ENCODE measurements at regions not wholly inside any gene's neighbourhood (a gene's known extent, or its start where the extent isn't known, plus 50 kb on each side); places are given as distances from the start of the nearest gene placed in this dataset.

DNA sequence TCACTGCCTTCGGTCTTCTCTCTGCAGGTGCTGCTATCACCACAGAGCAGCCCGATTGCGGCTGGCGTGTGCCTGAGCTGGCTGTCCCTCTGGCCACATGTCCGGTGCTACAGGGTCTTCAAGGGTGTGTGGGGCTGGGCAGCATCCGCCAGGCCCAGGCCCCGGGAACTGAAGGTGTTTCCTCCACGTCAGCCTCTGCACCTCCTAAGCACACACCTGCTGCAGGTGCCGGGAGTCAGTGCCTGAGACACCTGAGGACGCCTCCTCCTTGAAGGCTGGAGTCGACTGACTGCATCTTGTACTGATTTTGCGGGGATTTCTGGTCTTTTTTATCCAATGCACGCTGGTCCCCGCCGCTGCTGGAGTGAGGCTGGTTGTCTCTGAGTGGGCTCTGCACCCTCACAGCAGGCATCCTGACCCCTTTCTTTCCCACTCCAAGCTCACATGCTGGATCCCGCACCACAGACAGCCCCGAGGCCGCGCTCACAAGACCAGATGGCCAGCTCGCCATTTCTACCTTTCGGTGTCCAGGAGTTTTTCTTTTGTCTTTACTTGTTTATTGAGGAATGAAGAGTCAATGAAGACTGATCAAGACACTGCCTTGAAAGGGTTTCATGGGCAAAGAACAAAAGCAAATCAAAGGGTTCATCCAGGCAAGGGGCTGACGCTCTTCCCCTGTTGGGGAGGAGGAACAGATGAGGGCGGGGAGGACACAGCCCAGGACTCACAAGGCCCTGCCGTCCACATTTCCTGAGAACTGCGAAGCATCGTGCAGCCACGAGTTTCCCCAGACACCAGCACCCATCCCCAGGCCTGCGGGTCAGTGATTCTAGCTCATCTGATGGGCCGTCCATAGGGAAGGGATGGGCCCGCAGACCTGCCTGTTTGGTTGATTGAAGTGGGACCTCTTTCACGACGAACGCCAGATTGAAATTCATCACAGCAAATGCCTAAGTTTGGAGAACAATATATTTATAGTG is 203.8 kb upstream of the SOX1 start:
- no peak for DNase-seq (ENCODE audit: low spot score)

DNA sequence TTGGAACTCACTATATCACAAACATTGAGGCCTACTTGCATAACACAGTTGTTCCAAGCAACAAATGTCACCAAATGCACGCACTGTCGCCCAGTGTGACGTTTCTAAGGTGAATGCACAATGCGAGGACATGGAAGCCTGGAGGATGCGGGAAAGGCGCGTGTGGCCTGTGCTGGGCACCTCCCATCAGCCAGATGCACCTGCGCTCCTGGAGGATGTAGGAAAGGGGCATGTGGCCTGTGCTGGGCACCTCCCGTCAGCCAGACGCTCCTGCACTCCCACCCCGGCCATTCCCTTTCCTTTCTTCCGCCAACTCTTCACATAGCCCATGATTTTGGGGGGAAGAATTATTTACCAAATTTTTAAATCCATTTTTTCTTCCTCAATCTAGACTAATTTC is 202.4 kb upstream of the SOX1 start:
- no peak for DNase-seq (ENCODE audit: low spot score)

DNA sequence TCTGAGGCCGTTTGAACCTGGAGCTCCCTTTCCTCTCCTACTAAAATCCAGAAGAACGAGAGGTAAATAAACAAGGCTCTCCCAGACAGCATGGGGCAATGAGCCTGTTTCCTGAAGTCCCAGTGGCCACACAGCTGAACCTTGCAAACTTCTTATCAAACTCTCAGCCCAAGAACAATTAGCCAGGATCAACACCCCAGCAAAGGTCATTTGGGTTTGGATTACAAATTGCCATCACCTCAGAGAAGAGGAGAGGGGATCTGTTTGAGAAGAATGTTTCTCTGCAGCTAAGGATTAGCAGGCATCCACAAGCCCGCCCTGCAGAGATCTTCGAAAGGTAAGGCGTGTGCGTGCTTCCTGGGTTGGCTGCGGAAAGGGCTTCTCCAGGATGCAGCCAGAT is 201.9 kb upstream of the SOX1 start:
- DNase-seq (ENCODE audit: low spot score) = no peak

DNA sequence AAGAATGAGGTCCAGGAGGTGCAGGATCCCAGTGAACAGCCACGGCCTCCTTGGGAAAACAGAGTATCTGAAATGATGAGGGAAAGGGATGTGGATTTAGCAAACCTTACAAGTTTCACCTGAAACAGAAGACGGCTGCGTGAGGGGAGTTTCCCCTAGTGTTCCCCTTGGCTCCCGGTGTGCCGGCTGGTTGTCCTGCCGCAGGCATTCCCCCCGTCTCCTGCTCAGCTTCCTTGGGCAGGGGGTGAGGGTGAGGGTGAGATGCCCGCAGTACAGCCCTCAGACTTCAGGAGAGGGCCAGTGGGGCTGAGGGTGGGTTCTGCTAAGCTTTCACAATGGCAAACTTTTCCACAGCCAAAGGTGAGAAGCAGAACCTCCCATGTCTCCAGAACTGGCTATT is 201.1 kb upstream of the SOX1 start:
- no peak for DNase-seq (ENCODE audit: low spot score)

DNA sequence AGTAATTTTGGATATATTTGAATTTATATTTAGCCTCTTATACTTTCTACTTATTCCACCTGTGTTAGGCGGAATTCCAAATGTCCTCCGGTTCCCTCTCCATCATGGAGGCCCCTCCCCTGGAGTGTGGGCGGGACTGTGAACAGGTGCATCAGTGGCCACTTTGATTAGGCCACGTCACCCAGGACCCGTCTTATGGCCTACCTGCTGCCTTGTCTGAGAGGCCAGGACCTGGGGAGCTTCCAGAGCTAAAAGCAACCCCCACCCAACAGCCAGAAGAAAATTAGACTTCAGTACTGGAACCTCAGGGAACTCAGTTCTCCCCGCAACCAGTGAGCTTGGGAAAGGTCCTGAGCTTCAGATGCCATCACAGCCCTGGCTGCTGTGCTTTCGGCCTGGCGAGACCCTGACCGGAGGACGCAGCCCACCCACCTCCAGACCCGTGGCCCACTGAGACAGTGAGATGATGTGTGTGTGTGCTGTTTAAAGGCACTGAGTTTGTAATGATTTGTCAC is 200.2 kb upstream of the SOX1 start:
- DNase-seq (ENCODE audit: low spot score) = no peak

DNA sequence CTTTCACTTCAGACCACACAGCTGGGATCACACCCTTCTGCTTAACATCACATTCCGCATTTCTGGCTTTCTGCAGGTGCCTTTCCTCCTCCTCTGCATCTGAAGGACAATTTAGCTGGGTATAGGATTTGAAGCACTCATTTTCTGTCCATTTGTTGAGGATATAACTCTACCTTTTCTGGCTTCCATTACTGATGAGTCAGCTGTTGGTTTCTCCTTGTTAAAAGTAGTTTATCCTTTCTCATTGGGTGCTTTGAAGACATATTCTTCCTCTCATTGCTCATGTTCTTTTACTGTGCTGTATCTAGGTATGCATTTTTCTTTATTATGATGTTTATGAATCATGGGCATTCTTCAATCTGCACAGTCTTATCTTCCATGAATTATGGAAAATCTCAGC is 199.3 kb upstream of the SOX1 start:
- no peak for DNase-seq (ENCODE audit: low spot score)

DNA sequence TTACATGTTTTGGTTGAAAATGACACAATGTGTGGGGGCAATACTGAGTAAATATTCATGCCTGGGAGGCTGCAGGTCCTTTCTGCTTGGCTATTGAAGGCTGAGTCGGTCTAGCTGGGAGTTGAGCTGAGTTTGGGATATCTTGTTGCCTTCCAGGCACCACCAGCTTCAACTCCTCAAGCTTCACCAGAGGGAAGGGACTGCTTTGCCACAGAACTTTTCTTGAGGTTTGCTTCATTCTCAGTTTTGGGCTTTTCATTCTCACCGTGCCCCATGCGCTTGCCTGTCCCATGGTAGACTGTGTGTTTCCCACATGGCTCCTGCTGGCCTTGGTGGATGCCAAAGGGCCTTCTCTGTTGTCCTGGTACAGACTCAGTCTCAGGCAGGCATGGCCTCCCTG is 198.2 kb upstream of the SOX1 start:
- no peak for DNase-seq (ENCODE audit: low spot score)

DNA sequence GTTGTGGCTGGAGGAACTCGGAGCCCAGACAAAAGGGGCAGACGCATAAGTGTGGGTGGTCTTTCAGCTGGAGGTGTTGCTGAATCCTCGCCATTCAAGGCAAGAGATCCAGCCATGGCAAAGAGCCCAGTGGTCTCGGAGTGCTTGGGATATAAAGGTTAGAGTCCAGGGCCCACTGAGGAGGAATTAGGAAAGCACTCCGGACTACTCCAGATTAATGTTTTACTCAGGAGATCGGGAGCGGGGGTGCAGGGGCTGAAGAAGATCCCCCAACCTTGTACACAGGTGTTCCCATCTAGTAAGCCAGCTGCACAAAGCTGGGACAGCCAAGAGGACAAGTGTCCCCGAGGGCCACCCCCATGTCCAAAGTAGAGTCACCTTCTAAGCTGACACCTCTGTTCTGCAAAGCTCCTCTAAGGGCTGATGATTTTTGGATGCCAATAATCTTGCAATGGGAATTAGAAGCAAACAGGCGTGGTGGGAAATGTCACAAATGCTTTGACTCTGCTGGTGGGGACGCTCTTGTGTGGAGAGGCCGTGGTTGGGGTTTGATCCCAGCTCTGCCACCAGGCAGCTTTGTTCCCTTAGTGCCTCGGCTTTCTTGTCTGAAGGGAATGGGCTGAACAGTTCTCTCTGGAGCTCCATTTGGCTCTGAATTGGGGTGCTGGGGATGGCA is 194.3 kb upstream of the SOX1 start:
- no peak for DNase-seq (ENCODE audit: low spot score)

DNA sequence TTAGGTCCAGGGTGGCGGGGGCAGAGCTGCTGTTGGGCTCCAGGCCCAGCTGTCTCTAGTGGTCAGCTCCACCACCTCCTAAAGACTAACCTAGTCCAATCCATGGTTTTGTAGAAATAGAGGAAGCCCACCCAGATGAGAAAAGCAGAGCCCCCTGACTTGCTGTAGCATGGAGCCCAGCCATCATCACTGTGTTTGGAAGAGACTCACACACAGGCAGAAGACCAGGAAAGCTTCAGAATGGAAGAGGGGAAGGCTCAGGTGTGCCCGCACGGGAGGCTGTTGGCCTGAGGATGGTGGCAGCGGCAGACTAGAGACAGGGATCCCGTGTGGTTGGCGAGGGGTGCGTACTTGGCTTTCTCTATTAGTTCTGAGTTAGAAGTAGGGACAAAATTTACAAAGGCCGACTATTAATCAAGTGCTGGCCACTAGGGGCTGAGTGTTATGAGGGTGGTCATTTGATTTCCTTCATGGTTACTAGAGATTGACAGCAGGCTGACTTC is 193.2 kb upstream of the SOX1 start:
- DNase-seq (ENCODE audit: low spot score) = no peak

DNA sequence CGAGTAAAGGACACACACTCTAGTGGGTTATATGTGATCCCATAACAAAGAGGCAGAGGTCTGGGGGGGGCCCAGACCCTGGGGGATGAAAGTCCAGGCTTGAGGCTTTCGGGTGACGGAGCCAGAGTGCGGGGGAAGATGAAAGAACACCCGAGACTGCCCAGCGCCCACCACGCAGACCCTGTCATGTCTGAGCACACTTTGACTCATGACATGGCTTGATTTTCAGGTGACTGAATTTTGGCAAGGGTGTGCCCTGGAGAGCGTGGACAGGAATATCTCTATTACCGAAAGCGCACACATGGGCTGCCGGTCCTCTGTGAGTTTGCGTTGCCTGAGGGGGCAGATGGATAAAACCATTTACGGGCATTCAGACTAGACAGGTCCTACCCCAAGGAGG is 192.0 kb upstream of the SOX1 start:
- DNase-seq (ENCODE audit: low spot score) = no peak

DNA sequence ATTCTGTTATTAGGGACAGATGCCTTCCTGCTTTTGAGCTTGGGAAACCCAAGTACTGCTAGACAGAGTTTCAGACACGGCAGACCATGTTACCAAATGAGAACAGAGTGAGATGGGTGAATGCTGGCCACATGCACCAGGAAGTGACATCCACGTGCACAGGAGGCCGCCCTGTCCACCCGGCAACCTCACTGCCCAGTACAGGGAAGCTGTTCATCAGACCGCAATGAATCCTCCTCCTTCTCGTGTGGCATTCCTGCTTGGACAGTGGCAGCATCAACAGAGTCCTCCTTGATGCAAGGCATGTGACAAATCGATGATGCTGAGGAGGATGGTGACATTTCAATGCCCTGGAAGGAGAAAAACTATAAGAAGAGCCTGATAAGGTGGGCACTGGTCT is 191.0 kb upstream of the SOX1 start:
- DNase-seq (ENCODE audit: low spot score) = no peak

DNA sequence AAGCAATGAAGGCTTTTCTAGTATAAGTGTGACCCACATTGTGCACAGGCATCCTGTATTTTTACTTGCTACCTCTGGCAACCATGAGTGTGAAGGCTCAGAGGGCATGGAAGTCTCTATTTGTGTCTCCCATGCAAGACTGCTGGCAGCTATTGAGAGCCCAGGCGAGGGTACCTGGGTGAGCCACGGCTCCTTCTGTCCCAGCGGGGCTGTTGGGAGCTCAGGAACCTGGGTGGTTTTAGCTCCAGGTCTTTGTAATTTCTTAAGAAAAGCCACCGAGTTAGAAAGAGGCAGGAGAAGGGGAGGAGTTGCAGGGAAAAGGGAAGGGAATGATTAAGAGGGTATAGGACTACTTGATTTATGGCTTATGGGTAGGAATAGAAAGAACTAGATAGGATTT is 190.4 kb upstream of the SOX1 start:
- no peak for DNase-seq (ENCODE audit: low spot score)

DNA sequence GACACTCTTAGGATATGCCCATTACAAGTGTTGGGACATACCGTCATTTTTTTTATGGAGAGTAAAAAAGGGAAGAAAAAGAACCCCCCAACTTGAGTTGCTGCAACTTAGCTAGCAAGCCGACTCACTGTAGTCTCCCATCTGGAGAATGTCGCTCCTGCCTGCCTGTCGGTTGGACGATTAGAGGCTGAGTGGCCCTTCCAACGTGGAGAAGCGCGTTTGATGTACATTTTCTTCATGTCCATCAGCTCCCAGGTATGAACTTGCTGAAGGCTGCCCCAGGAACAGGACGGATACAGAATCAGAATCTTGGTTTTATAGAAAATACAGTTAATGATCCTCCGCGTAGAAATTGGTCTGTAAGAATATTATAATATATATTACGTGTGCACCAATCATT is 189.0 kb upstream of the SOX1 start:
- no peak for DNase-seq (ENCODE audit: low spot score)

DNA sequence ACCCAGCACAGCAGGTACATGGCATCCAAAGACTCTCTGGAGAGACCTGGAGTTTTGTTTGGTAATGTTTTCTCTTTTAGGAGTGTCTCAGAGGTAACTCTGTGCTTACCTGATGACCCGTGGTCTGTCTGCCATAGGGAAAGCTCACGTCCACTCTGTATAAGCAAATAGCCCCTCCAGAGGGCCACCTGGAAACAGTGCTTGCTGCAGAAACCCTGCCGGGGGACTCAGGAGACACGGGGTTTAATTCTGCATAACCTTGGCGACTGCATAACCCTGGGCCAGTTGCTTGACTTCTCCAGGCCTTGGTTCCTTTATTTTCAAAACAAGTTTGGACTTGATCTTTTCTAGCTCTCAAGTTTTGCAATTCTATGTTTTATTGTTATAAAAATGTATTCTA is 187.2 kb upstream of the SOX1 start:
- no peak for DNase-seq (ENCODE audit: low spot score)

DNA sequence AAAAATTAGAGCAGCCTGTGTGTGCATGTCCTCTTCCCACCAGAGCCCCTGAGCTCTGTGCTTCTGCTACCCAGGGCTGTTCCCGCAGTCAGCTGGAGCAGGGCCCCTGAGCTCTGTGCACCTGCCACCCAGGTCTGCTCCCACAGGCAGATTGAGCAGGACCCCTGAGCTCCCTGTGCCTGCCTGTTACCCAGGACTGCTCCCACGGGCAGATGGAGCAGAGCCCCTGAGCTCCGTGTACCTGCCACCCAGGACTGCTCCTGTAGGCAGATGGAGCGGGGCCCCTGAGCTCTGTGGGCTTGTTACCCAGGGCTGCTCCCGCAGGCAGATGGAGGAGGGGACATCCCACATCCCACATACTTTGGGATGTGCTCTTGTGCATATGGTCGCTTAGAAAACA is 186.8 kb upstream of the SOX1 start:
- no peak for DNase-seq (ENCODE audit: low spot score)

DNA sequence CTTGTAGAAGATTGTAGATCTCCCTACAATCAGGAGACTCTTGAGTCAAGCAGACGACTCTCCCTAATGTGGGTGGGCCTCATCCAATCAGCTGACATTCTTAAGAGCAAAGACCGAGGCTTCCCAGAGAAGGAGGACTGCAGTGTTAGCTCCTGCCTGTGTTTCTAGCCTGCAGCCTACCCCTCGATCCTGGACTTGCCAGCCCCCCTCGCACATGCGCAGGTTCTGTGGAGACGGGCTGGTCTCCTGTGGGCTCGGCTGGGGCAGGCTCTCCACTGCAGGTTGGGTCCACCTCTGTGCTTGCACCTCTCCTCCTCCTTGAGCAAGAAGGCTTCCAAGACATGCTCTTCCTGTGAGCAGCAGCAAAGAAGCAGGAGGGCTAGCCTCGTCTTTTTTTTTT is 185.2 kb upstream of the SOX1 start:
- DNase-seq (ENCODE audit: low spot score) = no peak

DNA sequence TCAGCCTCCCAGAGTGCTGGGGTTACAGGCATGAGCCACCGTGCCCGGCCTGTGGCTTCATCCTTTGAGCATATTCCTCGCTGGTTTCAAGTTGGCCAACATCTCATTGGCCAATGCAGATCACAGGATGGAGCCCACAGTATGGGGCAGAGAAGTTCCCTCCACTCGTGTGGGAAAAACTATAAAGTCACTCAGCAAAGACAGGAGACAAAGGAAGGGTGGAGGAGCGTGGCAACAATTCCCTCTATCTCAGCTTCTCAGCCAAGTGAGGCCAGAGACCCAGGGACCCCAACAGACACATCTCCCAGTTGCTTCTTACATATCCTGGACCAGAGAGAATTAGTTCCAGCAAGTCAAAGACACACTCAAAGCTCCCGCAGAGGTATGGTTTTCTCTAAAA is 184.6 kb upstream of the SOX1 start:
- DNase-seq (ENCODE audit: low spot score) = no peak

DNA sequence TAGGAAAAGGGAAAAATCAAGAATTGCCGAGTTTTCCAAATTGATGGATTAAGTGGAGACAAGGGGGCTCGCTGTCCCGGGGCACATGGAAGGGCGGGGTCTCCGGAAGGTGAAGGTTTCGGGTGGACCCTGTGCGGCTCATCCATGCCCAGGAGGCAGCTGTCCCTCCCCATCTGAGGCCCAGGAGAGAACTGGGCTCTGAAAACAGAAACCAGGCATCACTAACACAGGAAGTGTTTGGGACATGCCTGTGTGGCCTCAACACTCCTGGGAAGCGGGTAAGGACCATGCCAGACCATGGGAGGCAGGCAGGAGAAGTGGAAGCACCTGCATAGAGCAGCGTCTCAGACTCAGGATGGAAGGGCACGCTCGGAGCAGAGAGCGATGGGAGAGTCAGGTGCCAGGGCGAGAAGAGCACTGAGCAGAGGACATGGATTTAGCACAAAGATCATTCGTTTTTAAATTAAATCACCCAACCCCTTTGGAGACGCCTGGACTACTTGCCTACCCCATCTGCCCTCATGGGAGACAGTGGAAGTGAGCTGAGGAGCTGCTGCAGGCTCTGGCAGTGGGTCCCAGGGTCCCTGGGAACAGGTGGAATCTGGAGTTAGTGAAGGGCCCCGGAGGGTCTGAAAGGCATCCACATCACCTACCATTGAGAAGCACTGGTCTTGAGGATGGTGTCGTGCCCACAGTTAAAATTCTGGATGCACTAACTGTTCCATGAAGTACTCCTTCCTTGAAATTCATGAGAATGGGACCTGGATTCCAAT is 183.2 kb upstream of the SOX1 start:
- no peak for DNase-seq (ENCODE audit: low spot score)

DNA sequence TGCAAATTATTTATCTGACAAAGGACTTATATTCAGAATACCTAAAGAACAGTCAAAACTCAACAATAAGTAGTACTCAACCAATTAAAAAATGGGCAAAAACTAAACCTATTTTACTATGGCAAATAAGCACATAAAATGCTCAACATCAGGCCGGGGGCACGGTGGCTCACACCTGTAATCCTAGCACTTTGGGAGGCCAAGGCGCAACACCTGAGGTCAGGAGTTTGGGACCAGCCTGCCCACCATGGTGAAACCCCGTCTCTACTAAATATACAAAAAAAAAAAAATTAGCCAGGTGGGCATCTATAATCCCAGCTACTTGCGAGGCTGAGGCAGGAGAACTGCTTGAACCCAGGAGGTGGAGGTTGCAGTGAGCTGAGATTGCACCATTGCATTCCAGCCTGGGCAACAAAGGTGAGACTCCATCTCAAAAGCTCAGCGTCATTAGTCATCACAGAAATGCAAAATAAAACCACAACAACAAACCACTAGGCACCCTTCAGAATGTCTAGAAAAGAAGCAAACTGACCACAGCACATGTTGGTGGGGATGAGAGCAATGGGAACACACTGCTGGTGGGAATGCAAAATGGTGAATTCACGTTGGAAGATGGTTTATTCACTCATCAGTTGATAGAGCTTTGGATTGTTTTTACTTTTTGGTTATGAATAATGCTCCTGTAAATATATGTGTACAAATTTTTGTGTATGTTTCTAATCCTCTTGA is 180.6 kb upstream of the SOX1 start:
- DNase-seq (ENCODE audit: low spot score) = no peak

DNA sequence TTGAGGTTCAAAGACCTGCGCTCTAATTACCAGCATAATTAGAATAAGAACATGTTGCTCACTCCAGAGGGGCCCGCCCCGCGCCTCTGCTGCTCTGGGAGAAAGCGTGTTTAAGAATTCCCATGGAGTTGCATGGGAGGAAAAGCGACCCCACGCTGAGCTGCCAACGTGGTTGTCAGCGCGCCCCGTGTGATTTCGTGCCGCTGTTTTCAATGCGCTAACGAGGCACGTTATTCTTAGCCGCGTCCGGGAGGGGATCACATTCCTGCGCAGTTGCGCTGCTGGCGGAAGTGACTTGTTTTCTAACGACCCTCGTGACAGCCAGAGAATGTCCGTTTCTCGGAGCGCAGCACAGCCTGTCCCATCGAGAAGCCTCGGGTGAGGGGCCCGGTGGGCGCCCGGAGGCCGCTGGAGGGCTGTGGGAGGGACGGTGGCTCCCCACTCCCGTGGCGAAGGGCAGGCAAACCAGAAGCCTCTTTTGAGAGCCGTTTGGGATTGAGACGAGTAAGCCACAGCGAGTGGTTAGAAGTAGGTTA is 173.8 kb upstream of the SOX1 start:
- DNase-seq (ENCODE audit: low spot score) = no peak
